ENCODE measurements at regions not wholly inside any gene's neighbourhood (a gene's known extent, or its start where the extent isn't known, plus 50 kb on each side); places are given as distances from the start of the nearest gene placed in this dataset.
"Not testable (repeated sequence)": the region's sequence is repeated elsewhere in the genome, so short reads cannot be mapped to it uniquely, and the experiment has no call there.

GRCh38 chr5:163316374-163316773, 121.0 kb upstream of the CCNG1 start:
- H4K8ac ChIP-seq (replicated peaks; ENCODE audit: insufficient read length, low read depth, low read length); H3K56ac ChIP-seq (ENCODE audit: insufficient read length, low read depth, low read length); H3K4me1 ChIP-seq (ENCODE audit: insufficient read depth, low read length); H3K23ac ChIP-seq (ENCODE audit: insufficient read length, low read depth, low read length); H3K27me3 Mint-ChIP-seq (ENCODE audit: low read depth); H4K91ac ChIP-seq (ENCODE audit: insufficient read length, low read depth, low read length); H2BK120ac ChIP-seq (ENCODE audit: low read depth, low read length, poor library complexity, severe bottlenecking); H3K9me3 ChIP-seq (ENCODE audit: control insufficient read depth, low read depth, low read length); H3K27me3 ChIP-seq (ENCODE audit: insufficient read depth, low read length); H3K9ac ChIP-seq (ENCODE audit: extremely low read depth, insufficient read length, low read length); H3K79me2 ChIP-seq (ENCODE audit: insufficient read depth, low read length); H3K14ac ChIP-seq (ENCODE audit: insufficient read depth, low read length); H4K20me1 ChIP-seq (ENCODE audit: control insufficient read depth, insufficient read depth, insufficient read length); H3K4me2 ChIP-seq (ENCODE audit: insufficient read depth, insufficient read length, low read length); H3K27ac Mint-ChIP-seq; H2BK20ac ChIP-seq (ENCODE audit: low read depth, low read length, poor library complexity, severe bottlenecking); H3K4me3 Mint-ChIP-seq; H3K18ac ChIP-seq (ENCODE audit: insufficient read length, low read depth, low read length); DNase-seq; H2BK5ac ChIP-seq (ENCODE audit: insufficient read length, low read length); H3K4ac ChIP-seq (ENCODE audit: low read depth, low read length); H2BK12ac ChIP-seq (ENCODE audit: insufficient read length, low read depth, low read length); H3T11ph ChIP-seq (ENCODE audit: low read length); H2BK15ac ChIP-seq (ENCODE audit: low read depth, low read length); H2AK5ac ChIP-seq (ENCODE audit: insufficient read length, low read length); H3K27ac ChIP-seq (ENCODE audit: insufficient read length, low read depth, low read length); H3K79me1 ChIP-seq (ENCODE audit: insufficient read depth, low read depth, low read length, poor library complexity, severe bottlenecking); H4K5ac ChIP-seq (ENCODE audit: insufficient read length, low read depth, low read length); H3K23me2 ChIP-seq (ENCODE audit: insufficient read length, low read depth, low read length, poor library complexity, severe bottlenecking); H2AFZ ChIP-seq (ENCODE audit: low read length): not testable (repeated sequence)
- Mint-ChIP-seq H3K4me1 (peaks cover 14 to 26% of the 10 kb centered on the region in 2 experiments), H3K9me3 (peaks cover 16 to 25% of the 10 kb centered on the region in 2 experiments), H3K36me3 (ENCODE audit: insufficient read depth in 1 of 3, low read depth in 3 of 3) (peaks cover 16 to 22% (median 21%) of the 10 kb centered on the region in 3 experiments)
- WGBS (ENCODE audit: extremely low coverage, insufficient read length, low lambda C conversion rate): no CpG with 5 or more reads among the region's 6 CpGs
